GM12878 (cell line): ENCODE measurements at regions not wholly inside any gene's neighbourhood (a gene's known extent, or its start where the extent isn't known, plus 50 kb on each side); places are given as distances from the start of the nearest gene placed in this dataset.

Source experiments
- ATAC-seq: fragments of 200-7000 bp; cut with Tn5 transposase; 3 replicates; pipeline ENCODE4 v1.9.1; 2020; ENCODE audit warnings: mild to moderate bottlenecking, moderate library complexity
- BruUV-seq: library from RNA; stranded (reverse); fragments of 400-500 nt; replicated peaks from 2 replicates; lab custom pipeline; 2021; lab: Mats Ljungman, UMichigan
- CTCF ChIA-PET: fragments of 300-600 bp; sonication (Branson Sonifier 250); formaldehyde crosslinking; extraction: SDS; loops from one replicate; lab custom pipeline; 2021; ENCODE audit warnings: inconsistent platforms; lab: Yijun Ruan, JAX
- POLR2A ChIA-PET: fragments of 350-600 bp; formaldehyde crosslinking; extraction: SDS; loops from one replicate; lab custom pipeline; 2021; ENCODE audit warnings: inconsistent platforms; lab: Charles Lee
- RAD21 ChIA-PET: fragments of 300-600 bp; sonication (Branson Sonifier 250); formaldehyde crosslinking; loops from one replicate; lab custom pipeline; 2023; ENCODE audit warnings: antibody characterized with exemption; ENCODE audit not compliant: unreplicated experiment; lab: Charles Lee
- SMC1A ChIA-PET: fragments of 300-600 bp; sonication (Branson Sonifier 250); formaldehyde crosslinking; loops from one replicate; lab custom pipeline; 2023; ENCODE audit not compliant: unreplicated experiment, uncharacterized antibody; lab: Charles Lee
- DNase-seq: peaks from one replicate; pipeline ENCODE4 v3.0.0-alpha.2; 2011; ENCODE audit warnings: low read depth, low spot score
- FAIRE-seq: peaks from 3 replicates; lab custom pipeline; 2011; peaks lifted over from hg19 to GRCh38; lab: Jason Lieb, UNC
- H2AFZ ChIP-seq: 2 replicates; pipeline ENCODE4 v1.6.0; 2011; ENCODE audit warnings: low read depth, low read length, control low read depth; ENCODE audit not compliant: control insufficient read depth
- H3K27ac ChIP-seq: 2 replicates; pipeline ENCODE4 v1.5.1; 2011; ENCODE audit warnings: control low read depth; ENCODE audit not compliant: control insufficient read depth, insufficient read depth
- H3K27me3 ChIP-seq, 2 experiments: replicated peaks in 1 of 2; 2 replicates each; pipeline versions ENCODE4 v1.6.0 to v1.6.1; 2011; ENCODE audit warnings: low read length in 1 of 2; ENCODE audit not compliant: control insufficient read depth in 2 of 2, insufficient read depth in 2 of 2
- H3K36me3 ChIP-seq, 2 experiments: 2 replicates each; pipeline ENCODE4 v1.5.1; 2011; ENCODE audit warnings: low read length in 1 of 2; ENCODE audit not compliant: control insufficient read depth in 2 of 2, insufficient read depth in 2 of 2
- H3K4me1 ChIP-seq: 2 replicates; pipeline ENCODE4 v1.6.1; 2011; ENCODE audit warnings: mild to moderate bottlenecking, low read length, moderate library complexity, mixed read lengths; ENCODE audit not compliant: control insufficient read depth, insufficient read depth
- H3K4me2 ChIP-seq: 2 replicates; pipeline ENCODE4 v1.6.0; 2011; ENCODE audit warnings: control low read depth; ENCODE audit not compliant: control insufficient read depth, insufficient read depth
- H3K4me3 ChIP-seq: fragments of 200-600 bp; sonication (generic); 2 replicates; pipeline ENCODE4 v1.5.1; 2016
- H3K79me2 ChIP-seq: 2 replicates; pipeline ENCODE4 v1.6.0; 2011; ENCODE audit warnings: low read length; ENCODE audit not compliant: control insufficient read depth, insufficient read depth
- H3K9ac ChIP-seq: 2 replicates; pipeline ENCODE4 v1.8.0; 2011; ENCODE audit warnings: low read length, control low read depth, mixed read lengths; ENCODE audit not compliant: control insufficient read depth, insufficient read depth
- H3K9me3 ChIP-seq: replicated peaks from 3 replicates; pipeline ENCODE4 v1.5.1; 2011; ENCODE audit warnings: mild to moderate bottlenecking, low read length; ENCODE audit not compliant: control insufficient read depth, insufficient read depth
- H4K20me1 ChIP-seq: 2 replicates; pipeline ENCODE4 v1.6.0; 2011; ENCODE audit not compliant: control insufficient read depth, insufficient read depth
- BCL3 ChIP-seq: IDR thresholded peaks from 2 replicates; pipeline ENCODE4 v1.6.1; 2011; ENCODE audit warnings: borderline replicate concordance, low read depth, mild to moderate bottlenecking, moderate library complexity, low read length; ENCODE audit not compliant: insufficient read depth, poor library complexity, severe bottlenecking
- E4F1 ChIP-seq: fragments of 450-650 bp; IDR thresholded peaks from 2 replicates; pipeline ENCODE4 v1.6.1; 2018; ENCODE audit warnings: borderline replicate concordance, mild to moderate bottlenecking; ENCODE audit not compliant: partially characterized antibody
- EED ChIP-seq: sonication (generic); IDR thresholded peaks from 2 replicates; pipeline ENCODE4 v1.6.1; 2016; ENCODE audit warnings: antibody characterized with exemption, low read depth
- EGR1 ChIP-seq, 2 experiments: IDR thresholded peaks; 1 replicate in 1 of 2; 2 replicates in 1 of 2; pipeline ENCODE4 v1.6.1; 2011 to 2012; ENCODE audit warnings: low read depth in 2 of 2, low read length in 2 of 2, borderline replicate concordance in 1 of 2, mild to moderate bottlenecking in 1 of 2, moderate library complexity in 1 of 2
- RAD51 ChIP-seq: fragments of 450-650 bp; IDR thresholded peaks from 2 replicates; pipeline ENCODE4 v1.6.1; 2016; ENCODE audit warnings: moderate library complexity, mild to moderate bottlenecking, inconsistent platforms
- RBBP5 ChIP-seq: fragments of 200-600 bp; sonication (generic); conservative IDR thresholded peaks from 2 replicates; pipeline ENCODE4 v1.6.1; 2016
- SMAD5 ChIP-seq: IDR thresholded peaks from 2 replicates; pipeline ENCODE4 v1.6.1; 2016; ENCODE audit warnings: antibody characterized with exemption, low read depth
- WGBS: methylation state at CpG from one replicate; pipeline ENCODE4 v1.1.6; 2016; ENCODE audit warnings: low lambda C conversion rate; ENCODE audit not compliant: insufficient replicate concordance, insufficient coverage; ENCODE audit errors: missing lambda C conversion rate; 5-methylcytosine and 5-hydroxymethylcytosine counted together
- in situ Hi-C: fragments of 300-500 bp; cut with MboI; formaldehyde crosslinking; loops from 9 replicates; pipeline ENCODE4 v1.14.3; 2018; ENCODE audit warnings: mixed read lengths
- intact Hi-C: fragments of 100-400 bp; cut with micrococcal nuclease; formaldehyde crosslinking; loops from one replicate; pipeline ENCODE4 v1.14.2; 2022; ENCODE audit not compliant: unreplicated experiment

GRCh38 chr7:12066004-12066403 lies 145.1 kb upstream of the TMEM106B start:
- RAD21 ChIA-PET: interaction anchor here (1.6 kb wide), 1 partner anchor 256 kb away, joined by 9 read pairs; no protein-coding TSS in a partner anchor
- no peaks in the 10 kb centered on the region for H3K9me3 ChIP-seq
- no peak for DNase-seq

GRCh38 chr7:12066521-12066920 lies 144.6 kb upstream of the TMEM106B start:
- Histone ChIP-seq H3K4me2 (no peak overlapping the region), H3K4me1 (no peaks in the 10 kb centered on the region), H3K4me3 (no peak overlapping the region), H3K79me2 (no peaks in the 10 kb centered on the region), H3K9ac (no peak overlapping the region), H3K36me3 (no peaks in the 10 kb centered on the region), H3K27me3 (no peaks in the 10 kb centered on the region), H2AFZ (no peak overlapping the region), H3K27ac (no peak overlapping the region), H4K20me1 (no peaks in the 10 kb centered on the region)
- no peak for DNase-seq
- CTCF ChIA-PET: interaction anchor here (1.5 to 2.7 kb wide), 2 partner anchors 14 to 256 kb away, joined by 3 to 10 read pairs; no protein-coding TSS in a partner anchor
- ATAC-seq: peak; percentile 41
- BruUV-seq: no TSS peak
- SMC1A ChIA-PET: interaction anchor here (0.6 kb wide), 1 partner anchor 256 kb away, joined by 3 read pairs; no protein-coding TSS in a partner anchor
- POLR2A ChIA-PET: no interaction called here
- TF ChIP-seq E4F1 (no peak), RAD51 (0 out of 2 replicates have a peak, but pooled peaks have one; percentile 45), SMAD5 (no peak), BCL3 (no peak)
- TF ChIP-seq, all 136 proteins: peak for 1
- H3K9me3 ChIP-seq: no peaks in the 10 kb centered on the region
- in situ Hi-C loops: loop anchor here (5.0 to 25.0 kb wide), 2 partner anchors 256 to 421 kb away; no protein-coding TSS in a partner anchor
- RAD21 ChIA-PET: interaction anchor here (0.8 kb wide), 1 partner anchor 257 kb away, joined by 3 read pairs; no protein-coding TSS in a partner anchor
- 17% methylated on average over 2 of the region's 2 CpGs for WGBS
- intact Hi-C loops: loop anchor here (2.0 kb wide), 1 partner anchor 424 kb away; no protein-coding TSS in a partner anchor
- FAIRE-seq: no peak

More at GRCh38 chr7:12066004-12066403, 145.1 kb upstream of the TMEM106B start:
- ChIA-PET CTCF (interaction anchor here (0.7 to 2.7 kb wide), 4 partner anchors 14 to 1187 kb away, joined by 3 to 11 read pairs (median 6); no protein-coding TSS in a partner anchor), POLR2A (no interaction called here), SMC1A (interaction anchor here (1.5 kb wide), 1 partner anchor 12 kb away, joined by 6 read pairs; no protein-coding TSS in a partner anchor)
- Histone ChIP-seq H3K9ac (no peak overlapping the region), H2AFZ (no peak overlapping the region), H3K27ac (no peak overlapping the region), H3K36me3 (no peaks in the 10 kb centered on the region), H3K79me2 (no peaks in the 10 kb centered on the region), H3K4me2 (no peak overlapping the region), H3K27me3 (no peaks in the 10 kb centered on the region), H4K20me1 (no peaks in the 10 kb centered on the region), H3K4me3 (no peak overlapping the region), H3K4me1 (no peaks in the 10 kb centered on the region)
- no peak for FAIRE-seq
- intact Hi-C loops: loop anchor here (2.0 kb wide), 1 partner anchor 425 kb away; no protein-coding TSS in a partner anchor
- BruUV-seq: no TSS peak
- in situ Hi-C loops: loop anchor here (5.0 to 25.0 kb wide), 2 partner anchors 256 to 421 kb away; no protein-coding TSS in a partner anchor
- peak; percentile 54 for TF ChIP-seq BCL3
- no peak for TF ChIP-seq EED
- no peak for TF ChIP-seq RBBP5
- no peak for TF ChIP-seq EGR1 (IDR thresholded peaks at IDR 0.05; ENCODE audit: borderline replicate concordance in 1 of 2, low read depth in 2 of 2, low read length in 2 of 2)
- 35% methylated on average over 4 of the region's 4 CpGs for WGBS
- no peak for ATAC-seq
